HL-60/S4 treated with retinoic acid at 250 ng/mL for 4 days and 3 days (cell line): ENCODE measurements at regions not wholly inside any gene's neighbourhood (a gene's known extent, or its start where the extent isn't known, plus 50 kb on each side); places are given as distances from the start of the nearest gene placed in this dataset.

Experiments used
- in situ Hi-C: fragments of 300-500 bp; cut with MboI; formaldehyde crosslinking; loops from 2 replicates; pipeline ENCODE4 v1.7.0; 2022; ENCODE audit warnings: low sequenced_read_pairs

GRCh38 chr14:76657404-76657803, 103.9 kb upstream of the VASH1 start:
- in situ Hi-C loops = no loop called here

GRCh38 chr14:76657846-76658245, 103.4 kb upstream of the VASH1 start:
- in situ Hi-C loops = no loop called here

- in situ Hi-C loops = no loop called here
Measured at GRCh38 chr14:76662580-76662979, 98.7 kb upstream of the VASH1 start.

- in situ Hi-C loops = no loop called here
Measured at GRCh38 chr14:76664790-76665189, 96.5 kb upstream of the VASH1 start.

- in situ Hi-C loops = no loop called here
Measured at GRCh38 chr14:76666746-76667145, 94.5 kb upstream of the VASH1 start.

GRCh38 chr14:76669770-76670169, 91.5 kb upstream of the VASH1 start:
- in situ Hi-C loops = no loop called here

- in situ Hi-C loops = no loop called here
Measured at GRCh38 chr14:76672123-76672522, 89.1 kb upstream of the VASH1 start.

GRCh38 chr14:76673261-76673660, 88.0 kb upstream of the VASH1 start:
- in situ Hi-C loops = no loop called here

- in situ Hi-C loops = no loop called here
Measured at GRCh38 chr14:76675046-76675445, 86.2 kb upstream of the VASH1 start.

GRCh38 chr14:76676539-76676938, 84.7 kb upstream of the VASH1 start:
- in situ Hi-C loops = no loop called here

GRCh38 chr14:76677534-76678145, 83.6 kb upstream of the VASH1 start:
- in situ Hi-C loops = no loop called here

GRCh38 chr14:76678244-76678800, 82.9 kb upstream of the VASH1 start:
- in situ Hi-C loops = no loop called here

- in situ Hi-C loops = no loop called here
Measured at GRCh38 chr14:76682367-76682766, 78.9 kb upstream of the VASH1 start.

- in situ Hi-C loops = no loop called here
Measured at GRCh38 chr14:76686646-76687045, 74.6 kb upstream of the VASH1 start.

- in situ Hi-C loops = no loop called here
Measured at GRCh38 chr14:76687611-76688382, 73.5 kb upstream of the VASH1 start.

- in situ Hi-C loops = no loop called here
Measured at GRCh38 chr14:76688383-76688671, 72.9 kb upstream of the VASH1 start.

GRCh38 chr14:76690502-76691105, 70.7 kb upstream of the VASH1 start:
- in situ Hi-C loops = no loop called here

GRCh38 chr14:76694106-76694505, 67.2 kb upstream of the VASH1 start:
- in situ Hi-C loops = no loop called here

GRCh38 chr14:76695263-76695920, 65.9 kb upstream of the VASH1 start:
- in situ Hi-C loops = no loop called here

- in situ Hi-C loops = no loop called here
Measured at GRCh38 chr14:76696361-76696760, 64.9 kb upstream of the VASH1 start.

GRCh38 chr14:76696791-76697190, 64.5 kb upstream of the VASH1 start:
- in situ Hi-C loops = no loop called here
